CD8-positive, alpha-beta memory T cell (primary cell): ENCODE measurements at regions not wholly inside any gene's neighbourhood (a gene's known extent, or its start where the extent isn't known, plus 50 kb on each side); places are given as distances from the start of the nearest gene placed in this dataset.

Source experiments
- CTCF ChIA-PET: fragments of 350-600 bp; sonication (Branson Sonifier 250); formaldehyde crosslinking; loops from one replicate; lab custom pipeline; 2021; ENCODE audit warnings: antibody characterized with exemption; lab: Charles Lee
- POLR2A ChIA-PET: fragments of 350-600 bp; sonication (Branson Sonifier 250); formaldehyde crosslinking; loops from one replicate; lab custom pipeline; 2021; ENCODE audit warnings: antibody characterized with exemption; lab: Charles Lee
- DNase-seq, 5 donors: peaks; one replicate each; pipeline versions ENCODE4 v3.0.0 to v3.0.0-alpha.2; 2020 to 2022; ENCODE audit warnings: mixed read lengths in 1 of 5
- H3K27ac ChIP-seq: one replicate; pipeline ENCODE4 v1.7.0; 2013; ENCODE audit warnings: low read depth, mild to moderate bottlenecking, low read length, moderate library complexity
- H3K27me3 ChIP-seq: 2 replicates; pipeline ENCODE4 v1.7.0; 2013; ENCODE audit warnings: low read length, mild to moderate bottlenecking; ENCODE audit not compliant: insufficient read depth, poor library complexity, severe bottlenecking
- H3K36me3 ChIP-seq: 2 replicates; pipeline ENCODE4 v1.7.0; 2013; ENCODE audit warnings: mild to moderate bottlenecking, low read length, moderate library complexity; ENCODE audit not compliant: insufficient read depth
- H3K4me1 ChIP-seq: 2 replicates; pipeline ENCODE4 v1.7.0; 2013; ENCODE audit warnings: mild to moderate bottlenecking, low read length, moderate library complexity; ENCODE audit not compliant: insufficient read depth
- H3K4me3 ChIP-seq: 2 replicates; pipeline ENCODE4 v1.7.0; 2013; ENCODE audit warnings: mild to moderate bottlenecking, low read length
- H3K9me3 ChIP-seq: 2 replicates; pipeline ENCODE4 v1.7.0; 2013; ENCODE audit warnings: mild to moderate bottlenecking, low read length
- H3K27ac Mint-ChIP-seq, 8 donors: one replicate each; pipeline ENCODE4 v1.8.0; 2020 to 2021; ENCODE audit warnings: mixed read lengths in 8 of 8, mild to moderate bottlenecking in 6 of 8, inconsistent platforms in 3 of 8, moderate library complexity in 3 of 8
- H3K27me3 Mint-ChIP-seq, 2 donors: one replicate each; pipeline ENCODE4 v1.8.0; 2020 to 2021; ENCODE audit warnings: mixed read lengths in 2 of 2, mild to moderate bottlenecking in 1 of 2, moderate library complexity in 1 of 2
- H3K36me3 Mint-ChIP-seq, 3 donors: one replicate each; pipeline ENCODE4 v1.8.0; 2020 to 2021; ENCODE audit warnings: mixed read lengths in 3 of 3, inconsistent platforms in 1 of 3, mild to moderate bottlenecking in 1 of 3
- H3K4me1 Mint-ChIP-seq, 3 donors: one replicate each; pipeline ENCODE4 v1.8.0; 2020 to 2021; ENCODE audit warnings: mixed read lengths in 3 of 3, inconsistent platforms in 1 of 3, mild to moderate bottlenecking in 1 of 3
- H3K4me3 Mint-ChIP-seq, 7 donors: one replicate each; pipeline ENCODE4 v1.8.0; 2020 to 2021; ENCODE audit warnings: mixed read lengths in 7 of 7, mild to moderate bottlenecking in 6 of 7, moderate library complexity in 4 of 7, inconsistent platforms in 2 of 7
- H3K9me3 Mint-ChIP-seq, 5 donors: one replicate each; pipeline ENCODE4 v1.8.0; 2020 to 2022; ENCODE audit warnings: mixed read lengths in 5 of 5, mild to moderate bottlenecking in 3 of 5, moderate library complexity in 2 of 5, inconsistent platforms in 1 of 5

DNA sequence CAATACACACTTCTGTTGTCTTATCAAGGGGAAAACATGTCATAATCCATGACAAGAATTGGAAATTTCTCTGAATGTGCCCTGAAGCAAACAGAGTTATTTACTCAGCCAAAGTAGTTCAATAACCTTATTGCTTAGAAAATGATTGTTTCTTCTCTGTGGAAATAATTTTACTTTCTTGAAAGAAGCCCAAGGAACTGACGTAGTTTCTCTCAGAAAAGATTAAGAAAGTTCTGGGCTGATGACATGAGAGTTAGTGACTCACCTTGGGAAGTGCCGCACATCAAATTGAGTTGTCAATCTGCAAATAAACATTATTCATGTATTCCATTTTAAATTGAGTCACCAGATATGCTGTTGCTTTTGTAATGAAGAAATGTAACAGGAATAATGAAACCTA is 418.6 kb upstream of the LRRC4C start:
- Mint-ChIP-seq H3K36me3 (no peaks in the 10 kb centered on the region), H3K4me1 (no peaks in the 10 kb centered on the region), H3K27ac (no peak overlapping the region), H3K9me3 (peaks cover 4 to 35% (median 11%) of the 10 kb centered on the region in 5 donors), H3K27me3 (no peaks in the 10 kb centered on the region), H3K4me3 (no peak overlapping the region)
- H3K9me3 ChIP-seq: no peaks in the 10 kb centered on the region
- no peak overlapping the region for H3K27ac ChIP-seq
- no peak for DNase-seq
- no peaks in the 10 kb centered on the region for H3K27me3 ChIP-seq
- no peaks in the 10 kb centered on the region for H3K4me1 ChIP-seq
- H3K36me3 ChIP-seq: no peaks in the 10 kb centered on the region
- CTCF ChIA-PET: no interaction called here
- H3K4me3 ChIP-seq: no peak overlapping the region
- POLR2A ChIA-PET: no interaction called here

DNA sequence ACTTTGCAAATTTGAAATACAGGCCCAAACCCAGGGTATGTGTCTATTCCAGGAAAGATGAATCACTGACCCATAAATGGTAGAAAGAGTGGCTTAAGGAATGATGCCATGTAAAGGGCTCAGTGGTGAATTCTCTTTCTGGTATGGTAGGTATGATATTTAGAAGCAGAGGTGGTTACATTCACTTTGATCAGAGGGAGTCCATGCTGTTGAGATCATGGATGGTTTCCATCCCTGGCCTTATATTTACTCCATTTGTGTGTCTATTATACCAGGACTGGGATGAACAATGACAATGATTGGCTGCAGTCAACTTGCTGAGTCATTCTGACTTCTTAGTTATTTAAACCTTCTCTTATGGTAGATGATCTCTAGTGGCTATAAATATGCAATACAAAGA is 419.8 kb upstream of the LRRC4C start:
- H3K27me3 ChIP-seq: no peaks in the 10 kb centered on the region
- no peaks in the 10 kb centered on the region for H3K27me3 Mint-ChIP-seq
- H3K9me3 Mint-ChIP-seq: peaks cover 9 to 40% (median 11%) of the 10 kb centered on the region in 5 donors
- H3K9me3 ChIP-seq: no peaks in the 10 kb centered on the region
- H3K4me3 ChIP-seq: no peak overlapping the region
- CTCF ChIA-PET: no interaction called here
- POLR2A ChIA-PET: no interaction called here
- no peak overlapping the region for H3K27ac Mint-ChIP-seq
- no peaks in the 10 kb centered on the region for H3K4me1 Mint-ChIP-seq
- no peak overlapping the region for H3K27ac ChIP-seq
- DNase-seq: no peak
- no peak overlapping the region for H3K4me3 Mint-ChIP-seq
- H3K36me3 ChIP-seq: no peaks in the 10 kb centered on the region
- no peaks in the 10 kb centered on the region for H3K36me3 Mint-ChIP-seq
- H3K4me1 ChIP-seq: no peaks in the 10 kb centered on the region

DNA sequence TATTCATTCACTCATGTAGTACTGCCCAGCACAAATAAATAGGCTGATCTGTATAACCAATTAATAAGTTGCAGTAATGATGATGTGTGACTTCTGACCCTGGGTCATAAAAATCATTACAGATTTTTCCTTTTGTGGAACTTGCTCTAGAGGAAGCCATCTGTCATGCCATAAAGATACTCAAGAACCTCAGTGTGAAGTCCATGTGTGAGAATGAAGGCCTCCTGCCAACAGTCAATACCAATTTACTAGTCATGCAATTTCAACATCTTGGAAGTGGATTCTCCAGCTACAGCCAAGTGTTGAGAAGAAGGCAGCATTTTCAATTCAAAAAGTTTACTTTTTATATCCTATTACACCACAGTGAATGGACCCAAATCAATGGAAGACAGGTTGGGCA is 435.6 kb upstream of the LRRC4C start:
- no peaks in the 10 kb centered on the region for H3K9me3 ChIP-seq
- POLR2A ChIA-PET: no interaction called here
- H3K36me3 Mint-ChIP-seq: no peaks in the 10 kb centered on the region
- H3K4me3 Mint-ChIP-seq: no peak overlapping the region
- no peaks in the 10 kb centered on the region for H3K4me1 ChIP-seq
- CTCF ChIA-PET: no interaction called here
- no peak overlapping the region for H3K4me3 ChIP-seq
- no peak for DNase-seq
- no peaks in the 10 kb centered on the region for H3K36me3 ChIP-seq
- no peaks in the 10 kb centered on the region for H3K27me3 ChIP-seq
- no peak overlapping the region for H3K27ac Mint-ChIP-seq
- H3K27ac ChIP-seq: no peak overlapping the region
- H3K27me3 Mint-ChIP-seq: no peaks in the 10 kb centered on the region
- H3K4me1 Mint-ChIP-seq: no peaks in the 10 kb centered on the region
- H3K9me3 Mint-ChIP-seq: peaks cover 0 to 27% (median 12%) of the 10 kb centered on the region in 5 donors

DNA sequence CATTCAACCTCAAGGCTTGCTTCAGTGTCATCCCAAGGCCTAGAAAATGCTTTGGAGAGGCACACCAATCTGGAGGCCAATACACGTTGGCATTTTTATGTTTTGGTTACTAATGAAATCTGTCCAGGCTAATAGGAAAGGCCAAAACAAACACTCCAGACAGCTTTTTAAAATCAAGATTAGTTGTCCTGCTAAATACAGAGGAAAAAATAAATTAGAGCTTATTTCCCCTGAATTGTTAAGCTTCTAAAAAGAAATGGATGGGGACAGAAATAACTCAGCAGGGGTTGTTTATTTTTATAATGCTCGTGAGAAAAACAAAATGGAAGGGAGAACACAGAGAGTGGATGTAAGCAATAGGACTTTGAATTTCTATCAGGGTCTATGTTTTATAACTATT is 438.5 kb upstream of the LRRC4C start:
- Histone ChIP-seq H3K4me1 (no peaks in the 10 kb centered on the region), H3K27ac (no peak overlapping the region), H3K9me3 (no peaks in the 10 kb centered on the region), H3K36me3 (no peaks in the 10 kb centered on the region), H3K27me3 (no peaks in the 10 kb centered on the region), H3K4me3 (no peak overlapping the region)
- H3K27ac Mint-ChIP-seq: no peak overlapping the region
- POLR2A ChIA-PET: no interaction called here
- no peak for DNase-seq
- H3K4me3 Mint-ChIP-seq: no peak overlapping the region
- H3K9me3 Mint-ChIP-seq: peaks cover 2 to 37% (median 17%) of the 10 kb centered on the region in 5 donors
- CTCF ChIA-PET: no interaction called here
- H3K27me3 Mint-ChIP-seq: no peaks in the 10 kb centered on the region
- H3K36me3 Mint-ChIP-seq: no peaks in the 10 kb centered on the region
- no peaks in the 10 kb centered on the region for H3K4me1 Mint-ChIP-seq

DNA sequence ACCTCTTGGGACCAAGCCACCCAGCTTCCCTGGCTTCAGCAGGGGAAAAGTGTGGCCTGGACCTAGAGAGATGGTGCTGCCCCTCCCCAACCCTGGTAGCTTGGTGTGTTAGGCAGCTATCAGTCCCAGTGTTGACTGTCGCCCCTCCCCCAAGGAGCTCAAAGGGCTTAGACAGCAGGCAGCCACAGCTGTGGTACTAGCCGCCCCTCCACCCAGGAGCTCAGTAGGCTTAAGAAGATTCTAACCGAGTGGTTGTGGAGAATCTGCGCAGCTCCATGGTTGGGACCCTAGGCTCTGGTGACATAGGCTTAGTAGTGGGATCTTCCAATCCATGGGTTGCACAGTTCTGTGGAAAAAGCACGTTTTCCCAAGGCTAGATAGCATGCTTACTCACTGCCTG is 458.4 kb upstream of the LRRC4C start:
- peak in 1 of 5 donors; percentile 32 for DNase-seq
- no peaks in the 10 kb centered on the region for H3K27me3 ChIP-seq
- H3K36me3 ChIP-seq: no peaks in the 10 kb centered on the region
- Mint-ChIP-seq H3K27me3 (no peaks in the 10 kb centered on the region), H3K36me3 (peaks cover 0 to 2% (median 0%) of the 10 kb centered on the region in 3 donors), H3K4me3 (no peak overlapping the region), H3K4me1 (no peaks in the 10 kb centered on the region), H3K27ac (no peak overlapping the region), H3K9me3 (peaks cover 4 to 62% (median 22%) of the 10 kb centered on the region in 5 donors)
- H3K9me3 ChIP-seq: no peaks in the 10 kb centered on the region
- no peak overlapping the region for H3K4me3 ChIP-seq
- H3K27ac ChIP-seq: no peak overlapping the region
- no peaks in the 10 kb centered on the region for H3K4me1 ChIP-seq
- ChIA-PET CTCF (no interaction called here), POLR2A (no interaction called here)

DNA sequence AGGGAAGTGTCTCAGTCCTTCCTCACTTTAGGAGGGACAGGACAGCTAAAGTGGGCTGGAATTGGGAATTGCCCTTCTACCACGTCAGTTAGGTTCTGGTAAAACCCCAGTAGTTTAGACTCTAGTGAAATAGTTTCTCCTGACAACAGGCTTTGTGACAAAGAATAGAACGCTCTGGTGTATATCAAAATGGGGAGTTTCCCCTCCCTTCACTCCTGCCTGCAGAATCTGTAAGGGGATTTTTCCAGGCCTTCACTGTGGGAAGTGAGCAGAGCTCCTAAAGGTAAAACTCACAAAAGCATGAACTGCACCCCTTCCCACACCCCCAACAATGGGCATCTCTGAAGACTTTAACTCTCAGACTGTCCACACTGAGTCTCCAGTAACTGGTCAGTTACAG is 460.9 kb upstream of the LRRC4C start:
- H3K4me3 ChIP-seq: no peak overlapping the region
- no peaks in the 10 kb centered on the region for H3K4me1 Mint-ChIP-seq
- no peak overlapping the region for H3K27ac ChIP-seq
- no peaks in the 10 kb centered on the region for H3K27me3 Mint-ChIP-seq
- H3K4me3 Mint-ChIP-seq: no peak overlapping the region
- POLR2A ChIA-PET: no interaction called here
- no peaks in the 10 kb centered on the region for H3K27me3 ChIP-seq
- no peaks in the 10 kb centered on the region for H3K9me3 ChIP-seq
- H3K36me3 Mint-ChIP-seq: peaks cover 0 to 2% (median 0%) of the 10 kb centered on the region in 3 donors
- no peaks in the 10 kb centered on the region for H3K36me3 ChIP-seq
- CTCF ChIA-PET: no interaction called here
- no peak for DNase-seq
- no peaks in the 10 kb centered on the region for H3K4me1 ChIP-seq
- no peak overlapping the region for H3K27ac Mint-ChIP-seq
- H3K9me3 Mint-ChIP-seq: peaks cover 4 to 40% (median 23%) of the 10 kb centered on the region in 5 donors

DNA sequence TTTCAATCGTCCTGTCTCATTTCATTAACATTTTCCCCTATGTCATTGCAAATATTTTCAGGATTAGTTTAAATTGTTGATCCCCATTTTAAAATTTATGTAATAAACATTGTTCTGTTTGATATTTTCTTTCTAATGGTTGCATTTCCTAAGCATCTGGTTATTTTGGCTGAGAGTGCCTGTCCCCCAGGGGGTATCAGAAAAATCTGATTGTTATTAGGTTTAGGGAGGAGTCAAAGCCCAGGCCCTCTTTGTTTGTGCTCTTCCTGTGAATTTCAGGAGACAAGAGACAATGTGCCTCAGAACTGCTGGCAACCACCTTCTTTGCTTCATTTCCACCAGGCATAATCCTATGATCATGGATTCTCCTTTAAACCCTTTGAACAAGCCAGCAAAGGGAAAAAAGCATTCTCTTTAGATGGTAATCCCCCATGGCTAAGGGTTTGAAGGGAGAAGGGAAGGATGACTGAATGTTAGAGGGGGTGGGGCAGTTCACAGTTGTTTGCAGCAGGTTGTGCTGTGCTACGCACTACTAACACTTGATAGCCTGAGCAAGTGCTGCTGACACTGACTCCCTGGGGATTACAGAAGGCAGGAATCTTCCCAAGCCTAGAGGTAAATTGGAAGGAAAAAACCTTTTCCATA is 462.4 kb upstream of the LRRC4C start:
- no peak overlapping the region for H3K27ac ChIP-seq
- no peak overlapping the region for H3K4me3 ChIP-seq
- POLR2A ChIA-PET: no interaction called here
- peaks cover 0 to 2% (median 0%) of the 10 kb centered on the region in 3 donors for H3K36me3 Mint-ChIP-seq
- H3K27me3 Mint-ChIP-seq: no peaks in the 10 kb centered on the region
- CTCF ChIA-PET: no interaction called here
- H3K9me3 Mint-ChIP-seq: peaks cover 4 to 32% (median 20%) of the 10 kb centered on the region in 5 donors
- DNase-seq: no peak
- peak overlapping the region in 1 of 7 donors; percentile 13 for H3K4me3 Mint-ChIP-seq
- H3K36me3 ChIP-seq: no peaks in the 10 kb centered on the region
- H3K4me1 ChIP-seq: no peaks in the 10 kb centered on the region
- no peaks in the 10 kb centered on the region for H3K27me3 ChIP-seq
- H3K27ac Mint-ChIP-seq: no peak overlapping the region
- no peaks in the 10 kb centered on the region for H3K9me3 ChIP-seq
- no peaks in the 10 kb centered on the region for H3K4me1 Mint-ChIP-seq

DNA sequence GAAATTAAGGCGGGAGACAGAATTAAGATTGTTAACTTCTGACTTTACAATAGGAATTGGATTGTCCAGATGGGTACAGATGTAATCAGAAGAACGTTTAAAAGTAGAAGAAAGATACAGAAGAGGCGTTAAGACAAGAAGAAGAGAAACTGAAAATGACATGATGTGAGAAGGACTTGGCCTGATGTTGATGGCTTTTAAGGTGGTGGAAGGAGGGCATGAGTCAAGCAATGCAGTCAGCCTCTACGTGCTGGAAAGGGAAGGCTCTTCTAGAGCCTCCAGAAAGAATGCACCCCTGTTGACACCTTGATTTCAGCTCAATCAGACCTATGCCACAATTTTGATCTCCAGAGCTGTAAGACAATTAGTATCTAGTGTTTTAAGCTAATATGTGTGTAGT is 466.9 kb upstream of the LRRC4C start:
- no peak overlapping the region for H3K4me3 ChIP-seq
- ChIA-PET POLR2A (no interaction called here), CTCF (no interaction called here)
- Mint-ChIP-seq H3K27me3 (no peaks in the 10 kb centered on the region), H3K4me3 (no peak overlapping the region), H3K36me3 (no peaks in the 10 kb centered on the region), H3K27ac (no peak overlapping the region), H3K4me1 (no peaks in the 10 kb centered on the region), H3K9me3 (peaks cover 5 to 36% (median 16%) of the 10 kb centered on the region in 5 donors)
- no peak for DNase-seq
- H3K36me3 ChIP-seq: no peaks in the 10 kb centered on the region
- no peak overlapping the region for H3K27ac ChIP-seq
- H3K4me1 ChIP-seq: no peaks in the 10 kb centered on the region
- H3K9me3 ChIP-seq: no peaks in the 10 kb centered on the region
- no peaks in the 10 kb centered on the region for H3K27me3 ChIP-seq
